ENCODE measurements at regions not wholly inside any gene's neighbourhood (a gene's known extent, or its start where the extent isn't known, plus 50 kb on each side); places are given as distances from the start of the nearest gene placed in this dataset.
"Not testable (repeated sequence)": the region's sequence is repeated elsewhere in the genome, so short reads cannot be mapped to it uniquely, and the experiment has no call there.

GRCh38 chr4:15294202-15294601 lies 133.6 kb upstream of the C1QTNF7 start:
- DNase-seq (ENCODE audit: low spot score), result no peak

- DNase-seq (ENCODE audit: low spot score), result no peak
These were observed 133.0 kb upstream of the C1QTNF7 start for GRCh38 chr4:15294832-15295231.

GRCh38 chr4:15295421-15296162 lies 132.2 kb upstream of the C1QTNF7 start:
- no peak for DNase-seq (ENCODE audit: low spot score)

- DNase-seq (ENCODE audit: low spot score), result no peak
These were observed 130.5 kb upstream of the C1QTNF7 start for GRCh38 chr4:15297344-15297743.

- DNase-seq (ENCODE audit: low spot score), result no peak
These were observed 128.2 kb upstream of the C1QTNF7 start for GRCh38 chr4:15299627-15300026.

- DNase-seq (ENCODE audit: low spot score), result peak; percentile 63
These were observed 124.7 kb upstream of the C1QTNF7 start for GRCh38 chr4:15303052-15303641.

- no peak for DNase-seq (ENCODE audit: low spot score)
These were observed 112.9 kb upstream of the C1QTNF7 start for GRCh38 chr4:15314974-15315373.

- no peak for DNase-seq (ENCODE audit: low spot score)
These were observed 110.6 kb upstream of the C1QTNF7 start for GRCh38 chr4:15317246-15317645.

- no peak for DNase-seq (ENCODE audit: low spot score)
These were observed 109.0 kb upstream of the C1QTNF7 start for GRCh38 chr4:15318621-15319348.

GRCh38 chr4:15320121-15320678 lies 107.6 kb upstream of the C1QTNF7 start:
- no peak for DNase-seq (ENCODE audit: low spot score)

GRCh38 chr4:15322006-15322405 lies 105.8 kb upstream of the C1QTNF7 start:
- no peak for DNase-seq (ENCODE audit: low spot score)

GRCh38 chr4:15325987-15326386 lies 101.8 kb upstream of the C1QTNF7 start:
- DNase-seq (ENCODE audit: low spot score), result no peak

GRCh38 chr4:15327311-15328298 lies 100.2 kb upstream of the C1QTNF7 start:
- DNase-seq (ENCODE audit: low spot score), result peak; percentile 63

- DNase-seq (ENCODE audit: low spot score), result no peak
These were observed 95.9 kb upstream of the C1QTNF7 start for GRCh38 chr4:15331930-15332329.

- DNase-seq (ENCODE audit: low spot score), result no peak
These were observed 95.5 kb upstream of the C1QTNF7 start for GRCh38 chr4:15332377-15332776.

- DNase-seq (ENCODE audit: low spot score), result no peak
These were observed 93.9 kb upstream of the C1QTNF7 start for GRCh38 chr4:15333692-15334633.

GRCh38 chr4:15336410-15337167 lies 91.2 kb upstream of the C1QTNF7 start:
- DNase-seq (ENCODE audit: low spot score), result peak; percentile 59

- DNase-seq (ENCODE audit: low spot score), result not testable (repeated sequence)
These were observed 90.6 kb upstream of the C1QTNF7 start for GRCh38 chr4:15337168-15337657.

- DNase-seq (ENCODE audit: low spot score), result no peak
These were observed 88.1 kb upstream of the C1QTNF7 start for GRCh38 chr4:15339737-15340136.

GRCh38 chr4:15340332-15340731 lies 87.5 kb upstream of the C1QTNF7 start:
- no peak for DNase-seq (ENCODE audit: low spot score)
